Fibroblast of lung (primary cell): ENCODE measurements at regions not wholly inside any gene's neighbourhood (a gene's known extent, or its start where the extent isn't known, plus 50 kb on each side); places are given as distances from the start of the nearest gene placed in this dataset.

Experiments used
- DNase-seq, 2 donors: peaks; one replicate each; pipeline versions ENCODE4 v3.0.0 to v3.0.0-alpha.2; 2010; ENCODE audit warnings: low read depth in 2 of 2
- H2AFZ ChIP-seq: 2 replicates; pipeline ENCODE4 v1.5.1; 2012; ENCODE audit warnings: low read length, control low read depth, inconsistent platforms
- H3K27ac ChIP-seq: 2 replicates; pipeline ENCODE4 v1.5.1; 2011; ENCODE audit warnings: low read length, control low read depth; ENCODE audit not compliant: insufficient read depth
- H3K27me3 ChIP-seq: 2 replicates; pipeline ENCODE4 v1.5.1; 2011; ENCODE audit warnings: mild to moderate bottlenecking, low read length; ENCODE audit not compliant: control insufficient read depth, insufficient read depth
- H3K36me3 ChIP-seq: 2 replicates; pipeline ENCODE4 v1.5.1; 2011; ENCODE audit warnings: low read length; ENCODE audit not compliant: control insufficient read depth, insufficient read depth
- H3K4me1 ChIP-seq: 2 replicates; pipeline ENCODE4 v1.5.1; 2011; ENCODE audit warnings: low read length; ENCODE audit not compliant: control insufficient read depth, insufficient read depth; ENCODE audit errors: extremely low read depth
- H3K4me2 ChIP-seq: 2 replicates; pipeline ENCODE4 v1.5.1; 2011; ENCODE audit warnings: low read length, control low read depth; ENCODE audit not compliant: insufficient read depth; ENCODE audit errors: extremely low read depth
- H3K4me3 ChIP-seq, 4 experiments: fragments of 200-600 bp in 1 of 4; sonication (generic) in 1 of 4; replicated peaks in 1 of 4; 2 replicates each; pipeline ENCODE4 v1.5.1; 2011 to 2016; ENCODE audit warnings: low read length in 4 of 4, low read depth in 3 of 4, mild to moderate bottlenecking in 3 of 4, control low read depth in 2 of 4, inconsistent platforms in 1 of 4, mixed read lengths in 1 of 4; ENCODE audit not compliant: insufficient read depth in 1 of 4; ENCODE audit errors: control extremely low read depth in 1 of 4
- H3K79me2 ChIP-seq: 2 replicates; pipeline ENCODE4 v1.5.1; 2012; ENCODE audit warnings: mild to moderate bottlenecking, low read length, inconsistent platforms; ENCODE audit not compliant: control insufficient read depth, insufficient read depth
- H3K9ac ChIP-seq: 2 replicates; pipeline ENCODE4 v1.5.1; 2011; ENCODE audit warnings: mild to moderate bottlenecking, low read length, control low read depth; ENCODE audit not compliant: insufficient read depth
- H3K9me3 ChIP-seq: 2 replicates; pipeline ENCODE4 v1.5.1; 2012; ENCODE audit warnings: low read depth, low read length; ENCODE audit not compliant: control insufficient read depth, insufficient read depth
- H4K20me1 ChIP-seq: 2 replicates; pipeline ENCODE4 v1.5.1; 2011; ENCODE audit warnings: low read length; ENCODE audit not compliant: control insufficient read depth, insufficient read depth; ENCODE audit errors: extremely low read depth
- EZH2 ChIP-seq: IDR thresholded peaks from 2 replicates; pipeline ENCODE4 v1.5.1; 2012; ENCODE audit warnings: low read length, control low read depth, mild to moderate bottlenecking; ENCODE audit errors: missing control alignments
- TF ChIP-seq, protein P1 (sequence below), 2 donors: IDR thresholded peaks in 1 of 2; conservative IDR thresholded peaks in 1 of 2; 1 replicate in 1 of 2; 2 replicates in 1 of 2; pipeline ENCODE4 v1.5.1; 2011 to 2012; ENCODE audit warnings: low read length in 2 of 2, control low read depth in 1 of 2, inconsistent platforms in 1 of 2, low read depth in 1 of 2, mild to moderate bottlenecking in 1 of 2

DNA sequence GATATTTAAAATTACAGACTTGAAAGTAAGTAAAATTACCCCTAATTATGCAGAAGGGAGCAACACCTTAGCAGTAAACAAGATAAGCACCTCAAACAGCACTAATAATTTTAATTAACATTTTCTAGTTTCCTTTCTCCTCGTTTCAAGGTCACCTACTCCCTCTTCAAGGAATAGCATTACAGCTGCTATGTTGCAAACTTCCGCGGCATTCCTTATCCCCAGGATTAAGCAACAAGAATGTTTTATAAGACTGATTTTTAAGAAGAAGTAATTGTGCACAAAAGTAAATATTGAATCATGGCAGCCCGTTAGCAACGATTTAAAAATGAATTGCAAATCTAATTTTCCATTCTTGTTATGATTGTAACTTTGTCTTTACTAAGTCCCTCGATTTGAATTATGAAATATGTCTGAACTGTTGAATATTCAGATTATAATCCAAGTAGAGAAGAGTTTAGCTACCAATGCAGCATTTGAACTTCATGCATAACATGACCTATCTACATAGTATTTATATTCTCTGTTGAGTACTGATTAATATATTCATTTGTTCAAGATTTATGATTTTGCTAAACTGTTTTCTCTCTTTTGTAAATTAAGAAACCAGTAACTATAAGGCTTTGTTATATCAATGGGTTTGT, 593.5 kb upstream of the MGMT start:
- Histone ChIP-seq H3K9ac (no peak overlapping the region), H3K4me3 (no peak overlapping the region), H3K4me1 (no peaks in the 10 kb centered on the region), H3K27ac (no peak overlapping the region), H3K79me2 (no peaks in the 10 kb centered on the region), H3K36me3 (no peaks in the 10 kb centered on the region), H3K27me3 (no peaks in the 10 kb centered on the region), H2AFZ (no peak overlapping the region), H3K9me3 (no peaks in the 10 kb centered on the region), H3K4me2 (no peak overlapping the region), H4K20me1 (no peaks in the 10 kb centered on the region)
- TF ChIP-seq, protein P1, sequence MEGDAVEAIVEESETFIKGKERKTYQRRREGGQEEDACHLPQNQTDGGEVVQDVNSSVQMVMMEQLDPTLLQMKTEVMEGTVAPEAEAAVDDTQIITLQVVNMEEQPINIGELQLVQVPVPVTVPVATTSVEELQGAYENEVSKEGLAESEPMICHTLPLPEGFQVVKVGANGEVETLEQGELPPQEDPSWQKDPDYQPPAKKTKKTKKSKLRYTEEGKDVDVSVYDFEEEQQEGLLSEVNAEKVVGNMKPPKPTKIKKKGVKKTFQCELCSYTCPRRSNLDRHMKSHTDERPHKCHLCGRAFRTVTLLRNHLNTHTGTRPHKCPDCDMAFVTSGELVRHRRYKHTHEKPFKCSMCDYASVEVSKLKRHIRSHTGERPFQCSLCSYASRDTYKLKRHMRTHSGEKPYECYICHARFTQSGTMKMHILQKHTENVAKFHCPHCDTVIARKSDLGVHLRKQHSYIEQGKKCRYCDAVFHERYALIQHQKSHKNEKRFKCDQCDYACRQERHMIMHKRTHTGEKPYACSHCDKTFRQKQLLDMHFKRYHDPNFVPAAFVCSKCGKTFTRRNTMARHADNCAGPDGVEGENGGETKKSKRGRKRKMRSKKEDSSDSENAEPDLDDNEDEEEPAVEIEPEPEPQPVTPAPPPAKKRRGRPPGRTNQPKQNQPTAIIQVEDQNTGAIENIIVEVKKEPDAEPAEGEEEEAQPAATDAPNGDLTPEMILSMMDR (conservative IDR thresholded peaks at IDR 0.05 in 1 of 2, IDR thresholded peaks at IDR 0.05 in 1 of 2; ENCODE audit: low read depth in 1 of 2, low read length in 2 of 2): no peak
- TF ChIP-seq EZH2: no peak
- peak in 1 of 2 donors; percentile 2 for DNase-seq

DNA sequence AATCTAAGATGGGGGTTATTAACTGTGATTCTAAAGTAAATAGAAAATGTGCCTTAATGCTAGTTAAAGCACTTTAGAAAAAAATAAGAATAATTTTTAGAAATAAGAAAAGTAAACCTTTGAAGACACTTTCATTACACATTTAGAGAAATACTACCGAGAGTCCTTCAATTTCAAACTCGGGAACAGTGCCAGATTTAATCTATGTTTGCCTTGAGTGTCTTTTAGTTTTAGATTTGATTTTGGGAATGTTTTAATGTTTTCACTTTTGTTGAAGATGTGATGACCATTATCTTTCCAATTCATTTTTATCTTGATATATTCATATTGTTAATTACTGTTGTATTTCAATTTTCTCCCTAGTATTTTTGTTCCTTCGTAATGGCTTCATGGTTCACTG, 592.7 kb upstream of the MGMT start:
- no peak for TF ChIP-seq EZH2
- TF ChIP-seq, protein P1 (conservative IDR thresholded peaks at IDR 0.05 in 1 of 2, IDR thresholded peaks at IDR 0.05 in 1 of 2; ENCODE audit: low read depth in 1 of 2, low read length in 2 of 2): no peak
- Histone ChIP-seq H3K4me1 (no peaks in the 10 kb centered on the region), H2AFZ (no peak overlapping the region), H3K4me3 (no peak overlapping the region), H3K36me3 (no peaks in the 10 kb centered on the region), H3K9ac (no peak overlapping the region), H3K4me2 (no peak overlapping the region), H4K20me1 (no peaks in the 10 kb centered on the region), H3K27me3 (no peaks in the 10 kb centered on the region), H3K79me2 (no peaks in the 10 kb centered on the region), H3K27ac (no peak overlapping the region), H3K9me3 (no peaks in the 10 kb centered on the region)
- no peak for DNase-seq

DNA sequence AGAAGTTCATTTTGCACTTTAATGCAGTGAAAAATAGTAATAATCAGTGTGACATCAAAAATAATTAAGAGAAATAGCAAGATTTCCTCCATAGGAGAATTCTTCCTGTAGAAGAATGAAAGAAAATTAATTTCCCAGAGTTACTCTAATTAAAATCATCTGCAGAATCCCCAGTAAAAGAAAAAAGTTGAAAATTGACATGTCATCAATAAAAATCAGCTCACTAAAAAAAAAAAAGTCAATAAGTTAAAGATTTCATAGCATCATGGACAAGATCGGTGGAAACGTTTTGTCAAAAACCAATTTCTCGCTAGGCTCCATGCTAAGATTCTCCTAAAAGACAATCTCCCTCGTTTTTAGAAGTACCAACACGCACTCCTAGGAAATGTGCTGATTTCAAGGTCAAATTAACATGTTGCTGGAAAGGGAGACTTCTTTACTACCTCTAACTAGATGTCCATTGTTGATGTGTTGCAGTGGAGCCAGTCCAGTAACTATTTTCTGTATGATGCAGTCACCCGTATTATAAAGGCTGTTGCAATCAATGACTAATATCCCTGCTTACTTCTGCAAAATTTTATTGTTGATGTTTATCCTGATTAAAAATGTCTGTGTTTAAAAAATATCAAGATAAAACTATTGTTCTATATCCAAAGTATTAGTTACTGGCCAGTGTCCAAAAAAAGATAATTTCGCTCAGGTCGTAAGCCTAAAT, 591.9 kb upstream of the MGMT start:
- Histone ChIP-seq H2AFZ (no peak overlapping the region), H3K9me3 (no peaks in the 10 kb centered on the region), H4K20me1 (no peaks in the 10 kb centered on the region), H3K36me3 (no peaks in the 10 kb centered on the region), H3K27ac (no peak overlapping the region), H3K4me2 (no peak overlapping the region), H3K4me1 (no peaks in the 10 kb centered on the region), H3K4me3 (no peak overlapping the region), H3K27me3 (no peaks in the 10 kb centered on the region), H3K9ac (no peak overlapping the region), H3K79me2 (no peaks in the 10 kb centered on the region)
- DNase-seq: peak in 1 of 2 donors; percentile 3
- TF ChIP-seq EZH2: no peak
- TF ChIP-seq, protein P1 (conservative IDR thresholded peaks at IDR 0.05 in 1 of 2, IDR thresholded peaks at IDR 0.05 in 1 of 2; ENCODE audit: low read depth in 1 of 2, low read length in 2 of 2): no peak
